GM12878 (cell line): ENCODE measurements at regions not wholly inside any gene's neighbourhood (a gene's known extent, or its start where the extent isn't known, plus 50 kb on each side); places are given as distances from the start of the nearest gene placed in this dataset.

Experiments used
- ATAC-seq: fragments of 200-7000 bp; cut with Tn5 transposase; 3 replicates; pipeline ENCODE4 v1.9.1; 2020; ENCODE audit warnings: mild to moderate bottlenecking, moderate library complexity
- BruUV-seq: library from RNA; stranded (reverse); fragments of 400-500 nt; replicated peaks from 2 replicates; lab custom pipeline; 2021; lab: Mats Ljungman, UMichigan
- CTCF ChIA-PET: fragments of 300-600 bp; sonication (Branson Sonifier 250); formaldehyde crosslinking; extraction: SDS; loops from one replicate; lab custom pipeline; 2021; ENCODE audit warnings: inconsistent platforms; lab: Yijun Ruan, JAX
- POLR2A ChIA-PET: fragments of 350-600 bp; formaldehyde crosslinking; extraction: SDS; loops from one replicate; lab custom pipeline; 2021; ENCODE audit warnings: inconsistent platforms; lab: Charles Lee
- RAD21 ChIA-PET: fragments of 300-600 bp; sonication (Branson Sonifier 250); formaldehyde crosslinking; loops from one replicate; lab custom pipeline; 2023; ENCODE audit warnings: antibody characterized with exemption; ENCODE audit not compliant: unreplicated experiment; lab: Charles Lee
- SMC1A ChIA-PET: fragments of 300-600 bp; sonication (Branson Sonifier 250); formaldehyde crosslinking; loops from one replicate; lab custom pipeline; 2023; ENCODE audit not compliant: unreplicated experiment, uncharacterized antibody; lab: Charles Lee
- DNase-seq: peaks from one replicate; pipeline ENCODE4 v3.0.0-alpha.2; 2011; ENCODE audit warnings: low read depth, low spot score
- FAIRE-seq: peaks from 3 replicates; lab custom pipeline; 2011; peaks lifted over from hg19 to GRCh38; lab: Jason Lieb, UNC
- H2AFZ ChIP-seq: 2 replicates; pipeline ENCODE4 v1.6.0; 2011; ENCODE audit warnings: low read depth, low read length, control low read depth; ENCODE audit not compliant: control insufficient read depth
- H3K27ac ChIP-seq: 2 replicates; pipeline ENCODE4 v1.5.1; 2011; ENCODE audit warnings: control low read depth; ENCODE audit not compliant: control insufficient read depth, insufficient read depth
- H3K27me3 ChIP-seq, 2 experiments: replicated peaks in 1 of 2; 2 replicates each; pipeline versions ENCODE4 v1.6.0 to v1.6.1; 2011; ENCODE audit warnings: low read length in 1 of 2; ENCODE audit not compliant: control insufficient read depth in 2 of 2, insufficient read depth in 2 of 2
- H3K36me3 ChIP-seq, 2 experiments: 2 replicates each; pipeline ENCODE4 v1.5.1; 2011; ENCODE audit warnings: low read length in 1 of 2; ENCODE audit not compliant: control insufficient read depth in 2 of 2, insufficient read depth in 2 of 2
- H3K4me1 ChIP-seq: 2 replicates; pipeline ENCODE4 v1.6.1; 2011; ENCODE audit warnings: mild to moderate bottlenecking, low read length, moderate library complexity, mixed read lengths; ENCODE audit not compliant: control insufficient read depth, insufficient read depth
- H3K4me2 ChIP-seq: 2 replicates; pipeline ENCODE4 v1.6.0; 2011; ENCODE audit warnings: control low read depth; ENCODE audit not compliant: control insufficient read depth, insufficient read depth
- H3K4me3 ChIP-seq: fragments of 200-600 bp; sonication (generic); 2 replicates; pipeline ENCODE4 v1.5.1; 2016
- H3K79me2 ChIP-seq: 2 replicates; pipeline ENCODE4 v1.6.0; 2011; ENCODE audit warnings: low read length; ENCODE audit not compliant: control insufficient read depth, insufficient read depth
- H3K9ac ChIP-seq: 2 replicates; pipeline ENCODE4 v1.8.0; 2011; ENCODE audit warnings: low read length, control low read depth, mixed read lengths; ENCODE audit not compliant: control insufficient read depth, insufficient read depth
- H3K9me3 ChIP-seq: replicated peaks from 3 replicates; pipeline ENCODE4 v1.5.1; 2011; ENCODE audit warnings: mild to moderate bottlenecking, low read length; ENCODE audit not compliant: control insufficient read depth, insufficient read depth
- H4K20me1 ChIP-seq: 2 replicates; pipeline ENCODE4 v1.6.0; 2011; ENCODE audit not compliant: control insufficient read depth, insufficient read depth
- ATF7 ChIP-seq: fragments of 450-650 bp; IDR thresholded peaks from 2 replicates; pipeline ENCODE4 v1.6.1; 2016; ENCODE audit warnings: low read depth, mild to moderate bottlenecking
- CHD4 ChIP-seq: fragments of 200-600 bp; sonication (generic); IDR thresholded peaks from 2 replicates; pipeline ENCODE4 v1.6.1; 2016; ENCODE audit warnings: mild to moderate bottlenecking
- CREB1 ChIP-seq: IDR thresholded peaks from 2 replicates; pipeline ENCODE4 v1.6.1; 2012; ENCODE audit warnings: low read depth, mild to moderate bottlenecking, inconsistent platforms
- EED ChIP-seq: sonication (generic); IDR thresholded peaks from 2 replicates; pipeline ENCODE4 v1.6.1; 2016; ENCODE audit warnings: antibody characterized with exemption, low read depth
- JUNB ChIP-seq: IDR thresholded peaks from 2 replicates; pipeline ENCODE4 v1.6.1; 2016; ENCODE audit warnings: antibody characterized with exemption, mild to moderate bottlenecking
- JUND ChIP-seq: IDR thresholded peaks from 2 replicates; pipeline ENCODE4 v1.6.1; 2012; ENCODE audit warnings: low read depth, mild to moderate bottlenecking, low read length, improper control_type of control experiment, moderate library complexity
- MEF2A ChIP-seq: IDR thresholded peaks from 2 replicates; pipeline ENCODE4 v1.6.1; 2011; ENCODE audit warnings: low read depth, mild to moderate bottlenecking, low read length, moderate library complexity; ENCODE audit not compliant: insufficient read depth
- NRF1 ChIP-seq: conservative IDR thresholded peaks from 2 replicates; pipeline ENCODE4 v1.6.1; 2011; ENCODE audit warnings: mild to moderate bottlenecking, low read depth, low read length, improper control_type of control experiment
- PML ChIP-seq: IDR thresholded peaks from 2 replicates; pipeline ENCODE4 v1.6.1; 2012; ENCODE audit warnings: low read length, inconsistent platforms
- RUNX3 ChIP-seq: IDR thresholded peaks from 2 replicates; pipeline ENCODE4 v1.6.1; 2012; ENCODE audit warnings: low read length, inconsistent platforms
- SIN3A ChIP-seq: IDR thresholded peaks from 2 replicates; pipeline ENCODE4 v1.6.1; 2012; ENCODE audit warnings: low read depth, low read length, improper control_type of control experiment
- SMARCA5 ChIP-seq: fragments of 450-650 bp; IDR thresholded peaks from 2 replicates; pipeline ENCODE4 v1.6.1; 2017; ENCODE audit warnings: mild to moderate bottlenecking
- STAT1 ChIP-seq: fragments of 450-650 bp; conservative IDR thresholded peaks from 2 replicates; pipeline ENCODE4 v1.6.1; 2014; ENCODE audit warnings: antibody characterized with exemption, mild to moderate bottlenecking
- TCF12 ChIP-seq: IDR thresholded peaks from 2 replicates; pipeline ENCODE4 v1.6.1; 2011; ENCODE audit warnings: low read depth, mild to moderate bottlenecking, low read length
- ZNF24 ChIP-seq: fragments of 450-650 bp; IDR thresholded peaks from 2 replicates; pipeline ENCODE4 v1.6.1; 2017; ENCODE audit warnings: antibody characterized with exemption, mild to moderate bottlenecking
- ZNF384 ChIP-seq: IDR thresholded peaks from 2 replicates; pipeline ENCODE4 v1.6.1; 2012; ENCODE audit warnings: low read depth, mild to moderate bottlenecking, low read length, improper control_type of control experiment, borderline replicate concordance
- ZNF622 ChIP-seq: fragments of 450-650 bp; IDR thresholded peaks from 2 replicates; pipeline ENCODE4 v1.6.1; 2017; ENCODE audit warnings: mild to moderate bottlenecking, inconsistent platforms
- WGBS: methylation state at CpG from one replicate; pipeline ENCODE4 v1.1.6; 2016; ENCODE audit warnings: low lambda C conversion rate; ENCODE audit not compliant: insufficient replicate concordance, insufficient coverage; ENCODE audit errors: missing lambda C conversion rate; 5-methylcytosine and 5-hydroxymethylcytosine counted together
- in situ Hi-C: fragments of 300-500 bp; cut with MboI; formaldehyde crosslinking; loops from 9 replicates; pipeline ENCODE4 v1.14.3; 2018; ENCODE audit warnings: mixed read lengths
- intact Hi-C: fragments of 100-400 bp; cut with micrococcal nuclease; formaldehyde crosslinking; loops from one replicate; pipeline ENCODE4 v1.14.2; 2022; ENCODE audit not compliant: unreplicated experiment
- TF ChIP-seq, protein P1 (sequence below): fragments of 450-650 bp; IDR thresholded peaks from 2 replicates; pipeline ENCODE4 v1.6.1; 2017; ENCODE audit warnings: mild to moderate bottlenecking, moderate library complexity
- TF ChIP-seq, protein P2 (sequence below): IDR thresholded peaks from 2 replicates; pipeline ENCODE4 v1.6.1; 2012; ENCODE audit warnings: low read depth, low read length, improper control_type of control experiment

DNA sequence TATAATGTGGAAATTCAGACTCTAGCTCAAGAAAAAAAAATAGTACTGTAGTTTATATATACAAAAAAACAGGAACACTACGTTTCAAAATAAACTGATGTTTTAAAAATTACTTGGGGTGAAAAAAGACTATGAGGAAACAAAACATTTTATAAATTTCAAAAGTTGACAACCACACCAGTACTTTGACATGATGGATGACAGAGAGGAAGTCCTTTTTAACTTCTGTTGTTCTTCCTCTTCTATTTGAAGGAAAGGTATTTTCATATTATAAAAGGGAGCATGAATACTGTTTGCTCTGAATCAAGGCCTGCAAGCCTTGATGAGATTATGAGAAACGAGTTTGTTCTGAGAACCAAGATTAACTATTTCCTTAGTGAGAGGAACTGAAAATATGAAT lies 456.9 kb downstream of the TAF11L14 start:
- in situ Hi-C loops, result no loop called here
- Histone ChIP-seq H3K27ac (no peak overlapping the region), H3K9ac (no peak overlapping the region), H3K4me3 (no peak overlapping the region), H3K4me1 (no peaks in the 10 kb centered on the region), H3K9me3 (no peaks in the 10 kb centered on the region), H4K20me1 (no peaks in the 10 kb centered on the region), H3K36me3 (no peaks in the 10 kb centered on the region), H3K27me3 (no peaks in the 10 kb centered on the region), H2AFZ (no peak overlapping the region), H3K79me2 (no peaks in the 10 kb centered on the region), H3K4me2 (no peak overlapping the region)
- RAD21 ChIA-PET, result no interaction called here
- WGBS, result 6% methylated on average over 2 of the region's 2 CpGs
- CTCF ChIA-PET, result no interaction called here
- no peak for DNase-seq
- intact Hi-C loops, result no loop called here
- POLR2A ChIA-PET, result no interaction called here
- BruUV-seq, result no TSS peak
- no peak for ATAC-seq
- SMC1A ChIA-PET, result no interaction called here
- no peak for FAIRE-seq
- TF ChIP-seq JUNB (no peak), EED (no peak), STAT1 (no peak), ZNF384 (no peak), ZNF622 (no peak), CREB1 (no peak), SIN3A (no peak), MEF2A (no peak), JUND (no peak), SMARCA5 (no peak), CHD4 (no peak), ATF7 (no peak), RUNX3 (no peak), NRF1 (no peak), TCF12 (no peak), ZNF24 (no peak), PML (no peak)
- TF ChIP-seq, protein P1, sequence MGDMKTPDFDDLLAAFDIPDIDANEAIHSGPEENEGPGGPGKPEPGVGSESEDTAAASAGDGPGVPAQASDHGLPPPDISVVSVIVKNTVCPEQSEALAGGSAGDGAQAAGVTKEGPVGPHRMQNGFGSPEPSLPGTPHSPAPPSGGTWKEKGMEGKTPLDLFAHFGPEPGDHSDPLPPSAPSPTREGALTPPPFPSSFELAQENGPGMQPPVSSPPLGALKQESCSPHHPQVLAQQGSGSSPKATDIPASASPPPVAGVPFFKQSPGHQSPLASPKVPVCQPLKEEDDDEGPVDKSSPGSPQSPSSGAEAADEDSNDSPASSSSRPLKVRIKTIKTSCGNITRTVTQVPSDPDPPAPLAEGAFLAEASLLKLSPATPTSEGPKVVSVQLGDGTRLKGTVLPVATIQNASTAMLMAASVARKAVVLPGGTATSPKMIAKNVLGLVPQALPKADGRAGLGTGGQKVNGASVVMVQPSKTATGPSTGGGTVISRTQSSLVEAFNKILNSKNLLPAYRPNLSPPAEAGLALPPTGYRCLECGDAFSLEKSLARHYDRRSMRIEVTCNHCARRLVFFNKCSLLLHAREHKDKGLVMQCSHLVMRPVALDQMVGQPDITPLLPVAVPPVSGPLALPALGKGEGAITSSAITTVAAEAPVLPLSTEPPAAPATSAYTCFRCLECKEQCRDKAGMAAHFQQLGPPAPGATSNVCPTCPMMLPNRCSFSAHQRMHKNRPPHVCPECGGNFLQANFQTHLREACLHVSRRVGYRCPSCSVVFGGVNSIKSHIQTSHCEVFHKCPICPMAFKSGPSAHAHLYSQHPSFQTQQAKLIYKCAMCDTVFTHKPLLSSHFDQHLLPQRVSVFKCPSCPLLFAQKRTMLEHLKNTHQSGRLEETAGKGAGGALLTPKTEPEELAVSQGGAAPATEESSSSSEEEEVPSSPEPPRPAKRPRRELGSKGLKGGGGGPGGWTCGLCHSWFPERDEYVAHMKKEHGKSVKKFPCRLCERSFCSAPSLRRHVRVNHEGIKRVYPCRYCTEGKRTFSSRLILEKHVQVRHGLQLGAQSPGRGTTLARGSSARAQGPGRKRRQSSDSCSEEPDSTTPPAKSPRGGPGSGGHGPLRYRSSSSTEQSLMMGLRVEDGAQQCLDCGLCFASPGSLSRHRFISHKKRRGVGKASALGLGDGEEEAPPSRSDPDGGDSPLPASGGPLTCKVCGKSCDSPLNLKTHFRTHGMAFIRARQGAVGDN, result no peak
- TF ChIP-seq, protein P2, sequence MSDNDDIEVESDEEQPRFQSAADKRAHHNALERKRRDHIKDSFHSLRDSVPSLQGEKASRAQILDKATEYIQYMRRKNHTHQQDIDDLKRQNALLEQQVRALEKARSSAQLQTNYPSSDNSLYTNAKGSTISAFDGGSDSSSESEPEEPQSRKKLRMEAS, result no peak
